GM21515 (cell line): ENCODE measurements at regions not wholly inside any gene's neighbourhood (a gene's known extent, or its start where the extent isn't known, plus 50 kb on each side); places are given as distances from the start of the nearest gene placed in this dataset.

Experiments
- ATAC-seq: cut with Tn5 transposase; IDR thresholded peaks from one replicate; pipeline ENCODE4 v1.9.1; 2021; ENCODE audit not compliant: unreplicated experiment

DNA sequence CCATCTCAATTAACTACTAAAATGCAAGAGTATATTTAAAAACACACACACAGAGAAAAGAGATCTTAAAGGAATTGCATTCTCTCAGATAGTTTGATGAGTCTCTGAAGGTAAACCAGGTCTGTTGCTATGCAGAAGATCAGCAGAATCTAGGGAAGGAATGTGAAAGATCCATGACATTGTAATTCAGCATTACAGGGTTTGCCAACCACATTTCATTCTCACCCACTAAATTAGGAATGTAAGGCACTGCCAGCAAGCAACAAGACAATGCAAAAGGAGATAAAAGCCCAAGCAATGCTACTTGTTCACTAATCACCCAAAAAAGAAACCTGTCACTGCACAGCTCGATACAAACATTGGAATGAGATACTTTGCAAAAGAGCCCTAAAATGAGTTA, 106.3 kb downstream of the LRIG3 start:
- ATAC-seq: no peak

DNA sequence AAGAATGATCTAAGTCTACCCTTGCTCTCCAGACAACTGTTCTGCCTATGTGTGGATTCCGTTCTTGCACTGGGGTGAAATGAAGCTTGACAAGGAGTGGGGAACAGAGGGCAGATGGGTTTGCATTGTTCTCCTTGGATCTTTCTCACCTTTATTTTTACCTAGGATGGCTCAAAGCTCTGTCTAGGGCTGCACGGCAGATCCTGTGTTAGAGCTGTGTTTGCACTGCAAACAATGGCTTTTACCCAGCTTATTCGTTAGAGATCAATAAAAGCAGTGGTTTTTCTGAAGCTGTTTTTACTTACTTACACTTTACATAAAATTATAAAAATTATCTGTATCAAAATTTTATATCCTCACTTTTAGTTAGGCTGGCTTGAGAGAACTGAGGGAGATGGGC, 105.1 kb downstream of the LRIG3 start:
- ATAC-seq: no peak

DNA sequence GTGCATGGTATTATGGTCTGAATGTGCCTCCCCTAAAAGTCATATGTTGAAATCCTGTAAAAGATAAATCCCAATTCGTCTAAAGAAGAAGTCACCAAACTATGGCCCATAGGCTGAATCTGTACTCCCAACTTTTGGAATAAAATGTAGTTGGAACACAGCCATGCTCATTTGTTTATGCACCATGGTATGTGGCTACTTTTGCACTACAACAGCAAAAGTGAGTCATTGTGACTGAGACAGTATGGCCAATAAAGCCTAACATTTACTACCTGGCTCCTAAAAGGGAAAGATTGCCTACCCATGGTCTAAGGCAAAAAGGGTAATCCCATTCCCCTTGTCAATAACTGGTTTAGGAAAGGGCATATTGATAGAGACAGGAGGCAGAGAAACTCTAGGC, 101.8 kb downstream of the LRIG3 start:
- no peak for ATAC-seq

DNA sequence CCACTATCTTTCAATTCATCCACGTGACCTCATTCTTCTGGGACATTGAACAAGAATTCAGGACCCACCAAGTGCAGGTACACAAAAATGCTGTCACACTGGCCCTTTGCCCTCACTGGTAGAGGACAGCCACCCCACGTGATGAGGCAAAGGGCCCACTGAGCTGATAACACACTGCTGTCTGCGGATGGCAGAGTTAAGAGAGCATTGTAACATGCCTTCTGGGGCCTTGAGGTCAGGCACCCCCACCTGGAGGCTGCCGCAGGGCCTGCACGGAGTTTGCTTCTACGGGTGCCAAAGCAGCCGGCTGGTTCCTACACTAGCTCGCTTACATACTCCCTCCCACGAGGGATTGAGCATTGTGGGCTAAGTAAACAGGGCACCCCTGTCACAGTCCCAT, 101.0 kb downstream of the LRIG3 start:
- no peak for ATAC-seq

DNA sequence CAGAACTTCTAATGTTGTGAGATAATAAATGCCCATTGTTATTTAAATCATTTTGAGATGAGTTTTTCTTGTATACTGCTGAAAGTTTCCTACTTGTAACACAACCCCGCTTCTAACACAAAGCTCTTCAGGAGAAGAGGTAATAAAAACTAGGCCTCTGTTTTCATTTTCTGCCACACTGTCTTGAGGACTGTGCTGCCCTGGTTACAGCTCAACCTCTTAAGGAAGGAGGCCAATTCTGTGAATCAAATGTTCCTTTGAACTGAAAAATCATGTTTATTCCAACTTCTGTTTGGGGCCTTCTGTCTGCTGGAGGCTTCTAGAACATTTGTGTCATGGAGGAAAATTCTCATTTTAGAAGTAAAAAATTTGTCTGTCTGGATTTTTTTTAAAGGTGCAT, 100.3 kb downstream of the LRIG3 start:
- ATAC-seq: no peak
